ENCODE measurements at regions not wholly inside any gene's neighbourhood (a gene's known extent, or its start where the extent isn't known, plus 50 kb on each side); places are given as distances from the start of the nearest gene placed in this dataset.

DNA sequence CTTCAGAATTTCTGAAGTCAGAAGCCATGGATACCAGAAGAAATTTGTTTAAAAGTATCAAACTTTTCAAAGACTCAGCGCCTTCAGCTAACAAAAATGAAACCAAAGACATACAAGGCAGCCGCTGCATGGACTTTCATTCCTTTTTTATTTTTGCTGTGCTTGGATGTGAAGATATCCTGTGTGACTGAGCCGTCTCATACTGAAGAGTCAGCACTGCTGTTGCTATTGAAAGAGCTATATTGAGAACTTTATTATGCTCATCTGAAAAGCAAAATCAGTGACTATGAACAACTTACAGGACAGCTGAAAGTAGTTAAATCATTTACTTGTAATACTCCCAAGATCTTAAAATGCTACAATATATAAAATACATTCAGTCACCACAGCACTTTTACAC, 809.2 kb downstream of the NXPH1 start:
- intact Hi-C loops (cut with DNase I, micrococcal nuclease), result no loop called here
- POLR2A ChIA-PET, result no interaction called here
- CTCF ChIA-PET, result no interaction called here

GRCh38 chr7:9250876-9251275, 817.5 kb downstream of the NXPH1 start:
- no peak for TF ChIP-seq CTCF (IDR thresholded peaks at IDR 0.05)
- Mint-ChIP-seq H3K36me3 (ENCODE audit: low read depth) (no peaks in the 10 kb centered on the region), H3K4me1 (ENCODE audit: low read depth) (no peaks in the 10 kb centered on the region), H3K27me3 (no peaks in the 10 kb centered on the region), H3K4me3 (no peak overlapping the region), H3K27ac (no peak overlapping the region), H3K9me3 (peaks cover 13% of the 10 kb centered on the region)
- Histone ChIP-seq H3K9me3 (ENCODE audit: control insufficient read depth in 1 of 2, insufficient read depth in 1 of 2, low read length in 2 of 2) (peaks cover 0 to 12% of the 10 kb centered on the region in 2 experiments), H3K4me3 (ENCODE audit: low read length) (no peak overlapping the region), H3K4me1 (ENCODE audit: insufficient read depth, low read length) (no peaks in the 10 kb centered on the region), H3K27ac (ENCODE audit: low read depth in 1 of 2, low read length in 2 of 2) (no peak overlapping the region), H3K27me3 (ENCODE audit: control insufficient read depth in 1 of 2, insufficient read depth in 2 of 2, low read length in 2 of 2) (no peaks in the 10 kb centered on the region), H3K36me3 (ENCODE audit: insufficient read depth, low read length) (no peaks in the 10 kb centered on the region)
- CTCF ChIA-PET, result no interaction called here
- no peak for ATAC-seq (ENCODE audit: poor library complexity)
- intact Hi-C loops (cut with DNase I, micrococcal nuclease), result no loop called here
- peak in 1 of 14 experiments; percentile 4 for DNase-seq
- POLR2A ChIA-PET, result no interaction called here

More for the DNA sequence above, 809.2 kb downstream of the NXPH1 start:
- no peak for DNase-seq
- no peaks in the 10 kb centered on the region for H3K36me3 ChIP-seq (ENCODE audit: insufficient read depth, low read length)
- no peaks in the 10 kb centered on the region for H3K36me3 Mint-ChIP-seq (ENCODE audit: low read depth)
- TF ChIP-seq CTCF (IDR thresholded peaks at IDR 0.05), result no peak
- H3K4me3 Mint-ChIP-seq, result no peak overlapping the region
- no peak for ATAC-seq (ENCODE audit: poor library complexity)
- H3K27ac Mint-ChIP-seq, result no peak overlapping the region
- H3K4me1 ChIP-seq (ENCODE audit: insufficient read depth, low read length), result no peaks in the 10 kb centered on the region
- no peaks in the 10 kb centered on the region for H3K9me3 ChIP-seq (ENCODE audit: control insufficient read depth in 1 of 2, insufficient read depth in 1 of 2, low read length in 2 of 2)
- H3K9me3 Mint-ChIP-seq, result peaks cover 15% of the 10 kb centered on the region
- H3K27me3 ChIP-seq (ENCODE audit: control insufficient read depth in 1 of 2, insufficient read depth in 2 of 2, low read length in 2 of 2), result no peaks in the 10 kb centered on the region
- no peaks in the 10 kb centered on the region for H3K27me3 Mint-ChIP-seq
- H3K27ac ChIP-seq (ENCODE audit: low read depth in 1 of 2, low read length in 2 of 2), result no peak overlapping the region
- no peak overlapping the region for H3K4me3 ChIP-seq (ENCODE audit: low read length)
- no peaks in the 10 kb centered on the region for H3K4me1 Mint-ChIP-seq (ENCODE audit: low read depth)

DNA sequence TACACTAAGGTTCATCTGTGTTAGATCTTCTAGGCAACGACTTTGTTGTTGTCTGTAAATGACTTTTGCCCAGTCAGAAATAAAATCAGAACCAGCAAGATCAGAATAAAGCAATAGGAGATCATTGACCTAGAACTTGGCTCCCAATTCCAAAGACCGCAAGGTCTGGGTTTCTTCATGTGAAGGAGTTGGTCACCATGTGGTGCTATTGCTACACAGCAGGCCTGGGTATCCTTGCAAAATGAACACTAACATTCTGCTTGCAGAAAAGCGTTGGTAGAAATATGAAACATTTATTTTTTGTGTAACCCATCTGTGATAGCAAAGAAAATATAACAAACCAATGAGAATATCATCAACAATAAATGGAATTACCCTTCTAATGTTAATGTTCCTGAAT, 831.0 kb downstream of the NXPH1 start:
- no peak overlapping the region for H3K27ac Mint-ChIP-seq
- ChIA-PET CTCF (no interaction called here), POLR2A (no interaction called here)
- H3K36me3 ChIP-seq (ENCODE audit: insufficient read depth, low read length), result no peaks in the 10 kb centered on the region
- no peak for ATAC-seq (ENCODE audit: poor library complexity)
- no peak for DNase-seq
- no peak for TF ChIP-seq CTCF (IDR thresholded peaks at IDR 0.05)
- H3K9me3 Mint-ChIP-seq, result peaks cover 14% of the 10 kb centered on the region
- H3K27me3 Mint-ChIP-seq, result no peaks in the 10 kb centered on the region
- no peak overlapping the region for H3K27ac ChIP-seq (ENCODE audit: low read depth in 1 of 2, low read length in 2 of 2)
- no peak overlapping the region for H3K4me3 ChIP-seq (ENCODE audit: low read length)
- H3K27me3 ChIP-seq (ENCODE audit: control insufficient read depth in 1 of 2, insufficient read depth in 2 of 2, low read length in 2 of 2), result no peaks in the 10 kb centered on the region
- intact Hi-C loops (cut with DNase I, micrococcal nuclease), result no loop called here
- H3K36me3 Mint-ChIP-seq (ENCODE audit: low read depth), result no peaks in the 10 kb centered on the region
- H3K4me3 Mint-ChIP-seq, result no peak overlapping the region
- H3K4me1 Mint-ChIP-seq (ENCODE audit: low read depth), result no peaks in the 10 kb centered on the region
- peaks cover 0 to 5% of the 10 kb centered on the region in 2 experiments for H3K9me3 ChIP-seq (ENCODE audit: control insufficient read depth in 1 of 2, insufficient read depth in 1 of 2, low read length in 2 of 2)
- H3K4me1 ChIP-seq (ENCODE audit: insufficient read depth, low read length), result no peaks in the 10 kb centered on the region
